ENCODE measurements at regions not wholly inside any gene's neighbourhood (a gene's known extent, or its start where the extent isn't known, plus 50 kb on each side); places are given as distances from the start of the nearest gene placed in this dataset.

- in situ Hi-C loops (cut with HindIII; ENCODE audit: low pct_ligation_motif_present, low sequenced_read_pairs) = no loop called here
- Histone ChIP-seq H3K27me3 (replicated peaks) (peaks cover 7% of the 10 kb centered on the region), H3K4me3 (ENCODE audit: low read depth, low read length) (no peak overlapping the region), H3K36me3 (replicated peaks) (no peaks in the 10 kb centered on the region), H3K27ac (no peak overlapping the region)
- TF ChIP-seq CTCF (IDR thresholded peaks at IDR 0.05; ENCODE audit: low read depth, low read length, missing control alignments) = no peak
- no peak for DNase-seq
Observed at GRCh38 chr15:79212589-79213157, 69.8 kb upstream of the ANKRD34C start.

- H3K27me3 ChIP-seq (replicated peaks) = peaks cover 7% of the 10 kb centered on the region
- DNase-seq = no peak
- H3K36me3 ChIP-seq (replicated peaks) = no peaks in the 10 kb centered on the region
- H3K27ac ChIP-seq = no peak overlapping the region
- in situ Hi-C loops (cut with HindIII; ENCODE audit: low pct_ligation_motif_present, low sequenced_read_pairs) = no loop called here
- no peak for TF ChIP-seq CTCF (IDR thresholded peaks at IDR 0.05; ENCODE audit: low read depth, low read length, missing control alignments)
- no peak overlapping the region for H3K4me3 ChIP-seq (ENCODE audit: low read depth, low read length)
Observed at GRCh38 chr15:79211481-79211880, 71.0 kb upstream of the ANKRD34C start.

GRCh38 chr15:79209690-79210089 is 72.8 kb upstream of the ANKRD34C start:
- no peak for DNase-seq
- TF ChIP-seq CTCF (IDR thresholded peaks at IDR 0.05; ENCODE audit: low read depth, low read length, missing control alignments) = peak; percentile 34
- no peak overlapping the region for H3K4me3 ChIP-seq (ENCODE audit: low read depth, low read length)
- H3K36me3 ChIP-seq (replicated peaks) = no peaks in the 10 kb centered on the region
- H3K27ac ChIP-seq = no peak overlapping the region
- H3K27me3 ChIP-seq (replicated peaks) = peaks cover 7% of the 10 kb centered on the region
- in situ Hi-C loops (cut with HindIII; ENCODE audit: low pct_ligation_motif_present, low sequenced_read_pairs) = no loop called here

GRCh38 chr15:79209116-79209515 is 73.4 kb upstream of the ANKRD34C start:
- peaks cover 7% of the 10 kb centered on the region for H3K27me3 ChIP-seq (replicated peaks)
- DNase-seq = no peak
- in situ Hi-C loops (cut with HindIII; ENCODE audit: low pct_ligation_motif_present, low sequenced_read_pairs) = no loop called here
- H3K4me3 ChIP-seq (ENCODE audit: low read depth, low read length) = no peak overlapping the region
- TF ChIP-seq CTCF (IDR thresholded peaks at IDR 0.05; ENCODE audit: low read depth, low read length, missing control alignments) = no peak
- no peaks in the 10 kb centered on the region for H3K36me3 ChIP-seq (replicated peaks)
- H3K27ac ChIP-seq = no peak overlapping the region

GRCh38 chr15:79208179-79208578 is 74.3 kb upstream of the ANKRD34C start:
- peak; percentile 21 for TF ChIP-seq CTCF (IDR thresholded peaks at IDR 0.05; ENCODE audit: low read depth, low read length, missing control alignments)
- in situ Hi-C loops (cut with HindIII; ENCODE audit: low pct_ligation_motif_present, low sequenced_read_pairs) = no loop called here
- H3K27me3 ChIP-seq (replicated peaks) = peaks cover 7% of the 10 kb centered on the region
- H3K27ac ChIP-seq = no peak overlapping the region
- no peaks in the 10 kb centered on the region for H3K36me3 ChIP-seq (replicated peaks)
- no peak for DNase-seq
- H3K4me3 ChIP-seq (ENCODE audit: low read depth, low read length) = no peak overlapping the region

- no peak for TF ChIP-seq CTCF (IDR thresholded peaks at IDR 0.05; ENCODE audit: low read depth, low read length, missing control alignments)
- H3K4me3 ChIP-seq (ENCODE audit: low read depth, low read length) = no peak overlapping the region
- in situ Hi-C loops (cut with HindIII; ENCODE audit: low pct_ligation_motif_present, low sequenced_read_pairs) = no loop called here
- DNase-seq = no peak
- H3K27ac ChIP-seq = no peak overlapping the region
- no peaks in the 10 kb centered on the region for H3K36me3 ChIP-seq (replicated peaks)
- H3K27me3 ChIP-seq (replicated peaks) = peaks cover 7% of the 10 kb centered on the region
Observed at GRCh38 chr15:79206940-79207339, 75.6 kb upstream of the ANKRD34C start.

All from brain microvascular endothelial cell (primary cell).